Thymus (tissue), 11 donors: ENCODE measurements at regions not wholly inside any gene's neighbourhood (a gene's known extent, or its start where the extent isn't known, plus 50 kb on each side); places are given as distances from the start of the nearest gene placed in this dataset.

ENCODE experiments used
- DNase-seq, 9 donors: peaks; one replicate each; pipeline ENCODE4 v3.0.0-alpha.2; 2013; ENCODE audit warnings: low spot score in 9 of 9, low read depth in 6 of 9, missing footprints in 1 of 9
- H3K27ac ChIP-seq, 2 donors: one replicate each; pipeline ENCODE4 v1.5.1; 2013; ENCODE audit warnings: control low read depth in 1 of 2, low read depth in 1 of 2, low read length in 1 of 2, mild to moderate bottlenecking in 1 of 2, moderate library complexity in 1 of 2
- H3K27me3 ChIP-seq, 2 donors: one replicate each; pipeline ENCODE4 v1.5.1; 2013; ENCODE audit warnings: low read length in 1 of 2; ENCODE audit not compliant: control insufficient read depth in 2 of 2, insufficient read depth in 1 of 2
- H3K36me3 ChIP-seq, 2 donors: one replicate each; pipeline ENCODE4 v1.5.1; 2013; ENCODE audit warnings: low read length in 1 of 2, mild to moderate bottlenecking in 1 of 2, moderate library complexity in 1 of 2; ENCODE audit not compliant: control insufficient read depth in 2 of 2, insufficient read depth in 2 of 2
- H3K4me1 ChIP-seq, 2 donors: one replicate each; pipeline ENCODE4 v1.5.1; 2013; ENCODE audit warnings: low read length in 2 of 2; ENCODE audit not compliant: control insufficient read depth in 2 of 2, insufficient read depth in 2 of 2
- H3K4me3 ChIP-seq, 2 donors: one replicate each; pipeline ENCODE4 v1.5.1; 2013; ENCODE audit warnings: low read length in 2 of 2, control low read depth in 1 of 2, mild to moderate bottlenecking in 1 of 2
- H3K9me3 ChIP-seq, 2 donors: one replicate each; pipeline ENCODE4 v1.5.1; 2013; ENCODE audit warnings: low read length in 1 of 2, mild to moderate bottlenecking in 1 of 2; ENCODE audit not compliant: control insufficient read depth in 2 of 2, insufficient read depth in 1 of 2
- WGBS: extraction: QIAGEN DNeasy Blood & Tissue Kit; methylation state at CpG from one replicate; pipeline ENCODE4 v1.1.7; 2013; 5-methylcytosine and 5-hydroxymethylcytosine counted together
- donor health status: healthy.

DNA sequence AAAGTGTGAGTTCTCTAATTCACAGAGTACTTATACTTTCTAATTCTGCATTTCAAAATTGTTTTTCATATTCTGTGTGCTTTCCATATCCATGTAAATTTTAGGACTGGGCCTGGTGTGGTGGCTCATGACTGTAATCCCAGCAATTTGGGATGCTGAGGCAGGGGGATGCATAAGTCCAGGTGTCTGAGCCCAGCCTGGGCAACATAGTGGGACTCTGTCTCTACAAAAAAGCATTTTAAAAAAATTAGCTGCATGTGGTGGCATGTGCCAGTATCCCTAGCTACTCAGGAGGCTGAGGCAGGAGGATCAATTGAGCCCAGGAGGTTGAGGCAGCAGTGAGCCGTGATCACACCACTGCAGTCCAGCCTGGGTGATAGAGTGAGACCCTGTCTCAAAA lies 382.6 kb upstream of the AKR1E2 start:
- H3K36me3 ChIP-seq: no peaks in the 10 kb centered on the region
- no peaks in the 10 kb centered on the region for H3K27me3 ChIP-seq
- no peak for DNase-seq
- H3K27ac ChIP-seq: no peak overlapping the region
- H3K4me3 ChIP-seq: no peak overlapping the region
- WGBS: 98% methylated on average over 1 of the region's 1 CpG
- H3K9me3 ChIP-seq: no peaks in the 10 kb centered on the region
- H3K4me1 ChIP-seq: no peaks in the 10 kb centered on the region

- no peaks in the 10 kb centered on the region for H3K4me1 ChIP-seq
- 96% methylated on average over 4 of the region's 4 CpGs for whole genome bisulfite sequencing
- no peak overlapping the region for H3K4me3 ChIP-seq
- DNase-seq: no peak
- no peaks in the 10 kb centered on the region for H3K36me3 ChIP-seq
- no peaks in the 10 kb centered on the region for H3K27me3 ChIP-seq
- H3K9me3 ChIP-seq: no peaks in the 10 kb centered on the region
- H3K27ac ChIP-seq: no peak overlapping the region
Observed at GRCh38 chr10:4442296-4442695, 383.7 kb upstream of the AKR1E2 start.

DNA sequence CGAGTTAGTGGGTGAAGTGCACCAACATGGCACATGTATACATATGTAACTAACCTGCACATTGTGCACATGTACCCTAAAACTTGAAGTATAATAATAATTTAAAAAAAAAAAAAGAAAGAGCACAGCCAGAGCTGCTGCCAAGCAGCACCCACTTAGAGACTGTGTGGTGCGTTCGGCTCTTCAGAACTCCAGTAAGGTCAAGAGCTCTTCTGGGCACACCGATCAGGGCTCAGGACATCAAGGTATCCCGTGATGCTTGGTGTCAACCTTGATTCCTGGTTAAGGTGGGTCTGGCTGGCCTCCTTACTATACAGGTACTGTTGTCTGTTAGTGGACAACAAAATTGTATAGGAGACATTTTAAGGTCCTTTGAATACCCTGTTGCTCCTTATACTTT lies 385.7 kb upstream of the AKR1E2 start:
- no peaks in the 10 kb centered on the region for H3K27me3 ChIP-seq
- no peaks in the 10 kb centered on the region for H3K4me1 ChIP-seq
- no peak for DNase-seq
- H3K36me3 ChIP-seq: no peaks in the 10 kb centered on the region
- no peaks in the 10 kb centered on the region for H3K9me3 ChIP-seq
- no peak overlapping the region for H3K27ac ChIP-seq
- no peak overlapping the region for H3K4me3 ChIP-seq
- WGBS: 97% methylated on average over 5 of the region's 5 CpGs

GRCh38 chr10:4437791-4438190 lies 388.2 kb upstream of the AKR1E2 start:
- Histone ChIP-seq H3K27ac (no peak overlapping the region), H3K9me3 (no peaks in the 10 kb centered on the region), H3K36me3 (no peaks in the 10 kb centered on the region), H3K27me3 (no peaks in the 10 kb centered on the region), H3K4me1 (no peaks in the 10 kb centered on the region), H3K4me3 (no peak overlapping the region)
- WGBS: 88% methylated on average over 1 of the region's 1 CpG
- DNase-seq: no peak

DNA sequence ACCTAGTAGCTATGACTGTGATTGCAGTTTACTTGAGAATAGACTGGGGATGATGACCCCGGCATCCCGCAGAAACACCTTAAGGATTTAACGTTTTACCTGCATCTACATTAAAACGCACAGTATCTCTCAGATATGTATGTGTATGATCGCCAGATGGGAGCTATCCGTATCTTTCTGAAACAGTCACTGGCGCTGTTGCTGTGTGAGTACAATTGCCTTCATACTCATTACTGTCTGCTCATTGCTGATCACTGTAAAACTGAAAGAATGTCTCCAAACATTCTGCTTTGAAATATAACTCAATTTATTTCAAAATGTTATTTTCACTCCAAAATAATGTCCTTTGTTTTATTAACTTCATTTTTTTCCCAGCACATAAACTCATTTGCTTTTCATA lies 388.9 kb upstream of the AKR1E2 start:
- H3K4me3 ChIP-seq: no peak overlapping the region
- no peaks in the 10 kb centered on the region for H3K36me3 ChIP-seq
- DNase-seq: no peak
- no peaks in the 10 kb centered on the region for H3K9me3 ChIP-seq
- H3K27ac ChIP-seq: no peak overlapping the region
- no peaks in the 10 kb centered on the region for H3K27me3 ChIP-seq
- 98% methylated on average over 7 of the region's 7 CpGs for WGBS
- H3K4me1 ChIP-seq: no peaks in the 10 kb centered on the region

DNA sequence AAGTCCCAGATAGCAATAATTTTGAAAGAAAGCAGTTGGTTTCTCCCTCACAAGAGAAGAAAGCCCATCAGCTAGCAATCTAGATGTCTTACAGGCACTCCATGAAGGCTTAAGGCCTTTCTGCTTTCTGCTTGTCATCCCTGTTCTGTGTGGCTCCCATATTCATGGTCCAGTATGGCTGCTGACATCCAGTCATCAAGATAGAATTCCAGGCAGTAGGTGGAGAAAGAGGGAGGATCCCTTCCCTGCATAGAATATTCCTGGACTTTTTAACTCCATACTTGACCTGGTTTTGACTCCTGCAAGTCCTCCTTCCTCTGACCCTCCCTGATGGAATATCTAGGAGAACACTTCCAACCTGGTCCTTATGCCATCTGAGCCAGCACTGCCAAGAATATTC lies 389.9 kb upstream of the AKR1E2 start:
- Histone ChIP-seq H3K27me3 (no peaks in the 10 kb centered on the region), H3K4me3 (no peak overlapping the region), H3K9me3 (no peaks in the 10 kb centered on the region), H3K4me1 (no peaks in the 10 kb centered on the region), H3K36me3 (no peaks in the 10 kb centered on the region), H3K27ac (no peak overlapping the region)
- no peak for DNase-seq

- Histone ChIP-seq H3K36me3 (no peaks in the 10 kb centered on the region), H3K4me1 (no peaks in the 10 kb centered on the region), H3K27ac (no peak overlapping the region), H3K9me3 (no peaks in the 10 kb centered on the region), H3K4me3 (no peak overlapping the region), H3K27me3 (no peaks in the 10 kb centered on the region)
- 95% methylated on average over 3 of the region's 3 CpGs for WGBS
- no peak for DNase-seq
Observed at GRCh38 chr10:4434516-4435071, 391.4 kb upstream of the AKR1E2 start.

- Histone ChIP-seq H3K4me3 (no peak overlapping the region), H3K27me3 (no peaks in the 10 kb centered on the region), H3K27ac (no peak overlapping the region), H3K4me1 (no peaks in the 10 kb centered on the region), H3K36me3 (no peaks in the 10 kb centered on the region), H3K9me3 (no peaks in the 10 kb centered on the region)
- WGBS: 98% methylated on average over 3 of the region's 3 CpGs
- DNase-seq: no peak
Observed at GRCh38 chr10:4434105-4434504, 391.9 kb upstream of the AKR1E2 start.

DNA sequence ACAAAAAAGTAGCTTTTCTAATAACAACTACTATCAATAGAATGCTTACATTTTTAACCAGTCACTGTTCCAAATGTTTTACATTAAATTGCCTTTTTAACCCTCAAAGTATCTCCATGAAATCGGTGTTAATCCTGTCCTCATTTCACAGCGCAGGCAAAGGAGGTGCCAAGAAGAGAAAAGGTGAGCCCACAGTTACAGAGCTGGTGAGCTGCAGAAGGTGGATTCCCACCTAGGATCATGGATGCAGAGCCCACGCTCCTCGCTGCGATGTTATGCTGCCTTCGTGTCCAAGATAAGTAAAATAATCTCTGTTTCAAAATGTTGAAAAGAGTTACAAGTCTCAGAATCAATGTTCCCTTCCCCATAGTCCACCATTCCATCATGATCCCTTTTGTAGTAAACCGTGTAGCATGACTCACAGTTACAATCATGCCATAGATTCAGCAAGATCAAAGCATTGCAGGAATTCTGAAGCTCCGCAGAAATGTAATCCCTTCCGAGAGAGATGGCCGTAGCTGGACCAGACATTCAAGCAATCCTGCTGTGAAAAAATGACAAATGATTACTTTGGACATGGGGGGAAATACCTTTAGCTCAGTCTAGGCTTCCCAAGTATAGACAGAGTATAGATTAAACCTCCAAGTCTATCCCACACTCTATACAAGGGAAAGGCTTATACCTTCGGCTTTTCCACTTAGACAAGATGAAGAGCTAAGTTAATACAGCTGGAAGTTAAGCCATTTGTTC lies 394.7 kb upstream of the AKR1E2 start:
- H3K27me3 ChIP-seq: no peaks in the 10 kb centered on the region
- H3K36me3 ChIP-seq: no peaks in the 10 kb centered on the region
- H3K4me1 ChIP-seq: no peaks in the 10 kb centered on the region
- WGBS: 96% methylated on average over 11 of the region's 11 CpGs
- no peak overlapping the region for H3K27ac ChIP-seq
- H3K4me3 ChIP-seq: no peak overlapping the region
- no peaks in the 10 kb centered on the region for H3K9me3 ChIP-seq
- no peak for DNase-seq
